ENCODE measurements at regions not wholly inside any gene's neighbourhood (a gene's known extent, or its start where the extent isn't known, plus 50 kb on each side); places are given as distances from the start of the nearest gene placed in this dataset.
"Not testable (repeated sequence)": the region's sequence is repeated elsewhere in the genome, so short reads cannot be mapped to it uniquely, and the experiment has no call there.

GRCh38 chr1:67588178-67588855 is 96.7 kb upstream of the GADD45A start:
- DNase-seq: no peak

- no peak for DNase-seq
These were observed 95.3 kb upstream of the GADD45A start for GRCh38 chr1:67589519-67590233.

GRCh38 chr1:67590329-67590728 is 94.7 kb upstream of the GADD45A start:
- DNase-seq: no peak

- no peak for DNase-seq
These were observed 90.2 kb upstream of the GADD45A start for GRCh38 chr1:67594764-67595163.

- DNase-seq: no peak
These were observed 88.3 kb upstream of the GADD45A start for GRCh38 chr1:67596674-67597073.

GRCh38 chr1:67597336-67597735 is 87.7 kb upstream of the GADD45A start:
- no peak for DNase-seq

- DNase-seq: no peak
These were observed 85.9 kb upstream of the GADD45A start for GRCh38 chr1:67599085-67599484.

- DNase-seq: no peak
These were observed 83.5 kb upstream of the GADD45A start for GRCh38 chr1:67601539-67601938.

- DNase-seq: no peak
These were observed 83.0 kb upstream of the GADD45A start for GRCh38 chr1:67601955-67602354.

GRCh38 chr1:67604778-67605177 is 80.2 kb upstream of the GADD45A start:
- DNase-seq: no peak

- DNase-seq: no peak
These were observed 79.7 kb upstream of the GADD45A start for GRCh38 chr1:67605209-67605780.

GRCh38 chr1:67607286-67607685 is 77.7 kb upstream of the GADD45A start:
- DNase-seq: no peak

- DNase-seq: no peak
These were observed 77.3 kb upstream of the GADD45A start for GRCh38 chr1:67607699-67608098.

GRCh38 chr1:67608661-67609576 is 76.1 kb upstream of the GADD45A start:
- DNase-seq: no peak

- no peak for DNase-seq
These were observed 75.2 kb upstream of the GADD45A start for GRCh38 chr1:67609577-67610341.

GRCh38 chr1:67610450-67610849 is 74.6 kb upstream of the GADD45A start:
- DNase-seq: no peak

- DNase-seq: no peak
These were observed 73.2 kb upstream of the GADD45A start for GRCh38 chr1:67611846-67612245.

- no peak for DNase-seq
These were observed 72.2 kb upstream of the GADD45A start for GRCh38 chr1:67612788-67613241.

GRCh38 chr1:67613479-67613878 is 71.5 kb upstream of the GADD45A start:
- DNase-seq: not testable (repeated sequence)

GRCh38 chr1:67614511-67614934 is 70.5 kb upstream of the GADD45A start:
- DNase-seq: no peak

- DNase-seq: no peak
These were observed 69.1 kb upstream of the GADD45A start for GRCh38 chr1:67615886-67616285.

- no peak for DNase-seq
These were observed 68.5 kb upstream of the GADD45A start for GRCh38 chr1:67616394-67616985.
